ENCODE measurements at regions not wholly inside any gene's neighbourhood (a gene's known extent, or its start where the extent isn't known, plus 50 kb on each side); places are given as distances from the start of the nearest gene placed in this dataset.

GRCh38 chr20:54295686-54296085, 87.8 kb downstream of the PFDN4 start:
- TF ChIP-seq CTCF (IDR thresholded peaks at IDR 0.05; ENCODE audit: unreplicated experiment), result no peak

GRCh38 chr20:54305421-54305820, 97.5 kb downstream of the PFDN4 start:
- H3K9me3 Mint-ChIP-seq (ENCODE audit: low read depth, unreplicated experiment), result peaks cover 2% of the 10 kb centered on the region
- CTCF ChIA-PET, result no interaction called here
- no TSS peak for BruUV-seq (replicated peaks)
- H3K27me3 Mint-ChIP-seq (ENCODE audit: unreplicated experiment), result no peaks in the 10 kb centered on the region
- no peak for DNase-seq
- TF ChIP-seq CTCF (IDR thresholded peaks at IDR 0.05; ENCODE audit: unreplicated experiment), result no peak
- H3K36me3 Mint-ChIP-seq (ENCODE audit: insufficient read depth, unreplicated experiment), result no peaks in the 10 kb centered on the region
- intact Hi-C loops (cut with micrococcal nuclease; ENCODE audit: unreplicated experiment), result no loop called here
- H3K4me3 Mint-ChIP-seq (ENCODE audit: low read depth, unreplicated experiment), result no peak overlapping the region
- peaks cover 8% of the 10 kb centered on the region for H3K4me1 Mint-ChIP-seq (ENCODE audit: low read depth, unreplicated experiment)
- H3K27ac Mint-ChIP-seq (ENCODE audit: unreplicated experiment), result no peak overlapping the region

More at GRCh38 chr20:54295686-54296085, 87.8 kb downstream of the PFDN4 start:
- no TSS peak for BruUV-seq (replicated peaks)
- intact Hi-C loops (cut with micrococcal nuclease; ENCODE audit: unreplicated experiment), result no loop called here
- Mint-ChIP-seq H3K36me3 (ENCODE audit: insufficient read depth, unreplicated experiment) (no peaks in the 10 kb centered on the region), H3K27ac (ENCODE audit: unreplicated experiment) (no peak overlapping the region), H3K4me1 (ENCODE audit: low read depth, unreplicated experiment) (peaks cover 15% of the 10 kb centered on the region), H3K4me3 (ENCODE audit: low read depth, unreplicated experiment) (no peak overlapping the region), H3K27me3 (ENCODE audit: unreplicated experiment) (no peaks in the 10 kb centered on the region), H3K9me3 (ENCODE audit: low read depth, unreplicated experiment) (no peaks in the 10 kb centered on the region)
- no peak for DNase-seq
- CTCF ChIA-PET, result interaction anchor here (0.6 kb wide), 1 partner anchor 11 kb away, joined by 3 read pairs; no protein-coding TSS in a partner anchor

- no peak for DNase-seq
- no peak for TF ChIP-seq CTCF (IDR thresholded peaks at IDR 0.05; ENCODE audit: unreplicated experiment)
- H3K27me3 Mint-ChIP-seq (ENCODE audit: unreplicated experiment), result no peaks in the 10 kb centered on the region
- intact Hi-C loops (cut with micrococcal nuclease; ENCODE audit: unreplicated experiment), result no loop called here
- CTCF ChIA-PET, result interaction anchor here (0.6 to 1.0 kb wide), 3 partner anchors 12 to 339 kb away, joined by 3 to 7 read pairs (median 3); no protein-coding TSS in a partner anchor
- H3K27ac Mint-ChIP-seq (ENCODE audit: unreplicated experiment), result no peak overlapping the region
- H3K4me3 Mint-ChIP-seq (ENCODE audit: low read depth, unreplicated experiment), result no peak overlapping the region
- no TSS peak for BruUV-seq (replicated peaks)
- peaks cover 2% of the 10 kb centered on the region for H3K9me3 Mint-ChIP-seq (ENCODE audit: low read depth, unreplicated experiment)
- peaks cover 8% of the 10 kb centered on the region for H3K4me1 Mint-ChIP-seq (ENCODE audit: low read depth, unreplicated experiment)
- H3K36me3 Mint-ChIP-seq (ENCODE audit: insufficient read depth, unreplicated experiment), result no peaks in the 10 kb centered on the region
Measured at GRCh38 chr20:54306985-54307710, 99.3 kb downstream of the PFDN4 start.

- CTCF ChIA-PET, result no interaction called here
- H3K4me3 Mint-ChIP-seq (ENCODE audit: low read depth, unreplicated experiment), result no peak overlapping the region
- no peaks in the 10 kb centered on the region for H3K27me3 Mint-ChIP-seq (ENCODE audit: unreplicated experiment)
- H3K4me1 Mint-ChIP-seq (ENCODE audit: low read depth, unreplicated experiment), result peaks cover 4% of the 10 kb centered on the region
- H3K27ac Mint-ChIP-seq (ENCODE audit: unreplicated experiment), result no peak overlapping the region
- no peaks in the 10 kb centered on the region for H3K36me3 Mint-ChIP-seq (ENCODE audit: insufficient read depth, unreplicated experiment)
- H3K9me3 Mint-ChIP-seq (ENCODE audit: low read depth, unreplicated experiment), result peaks cover 2% of the 10 kb centered on the region
- BruUV-seq (replicated peaks), result no TSS peak
- no peak for TF ChIP-seq CTCF (IDR thresholded peaks at IDR 0.05; ENCODE audit: unreplicated experiment)
- intact Hi-C loops (cut with micrococcal nuclease; ENCODE audit: unreplicated experiment), result no loop called here
- no peak for DNase-seq
Measured at GRCh38 chr20:54308804-54309203, 100.9 kb downstream of the PFDN4 start.
